Tibial nerve (tissue), 4 donors: ENCODE measurements at regions not wholly inside any gene's neighbourhood (a gene's known extent, or its start where the extent isn't known, plus 50 kb on each side); places are given as distances from the start of the nearest gene placed in this dataset.

Experiments
- EP300 ChIP-seq, 2 donors: sonication (generic); formaldehyde crosslinking; IDR thresholded peaks; one replicate each; pipeline ENCODE4 v1.6.1; 2017; ENCODE audit warnings: antibody characterized with exemption in 2 of 2, mild to moderate bottlenecking in 1 of 2
- POLR2A ChIP-seq, 2 donors: fragments of 450-650 bp; IDR thresholded peaks; one replicate each; pipeline ENCODE4 v1.6.1; 2017; ENCODE audit warnings: antibody characterized with exemption in 2 of 2, mild to moderate bottlenecking in 2 of 2, moderate library complexity in 2 of 2
- TF ChIP-seq, protein P1 (sequence below), 5 experiments: fragments of 200-600 bp in 3 of 5; fragments of 450-650 bp in 2 of 5; sonication (generic) in 3 of 5; IDR thresholded peaks; one replicate each; pipeline ENCODE4 v1.5.1; 2016 to 2019; ENCODE audit warnings: antibody characterized with exemption in 5 of 5, mild to moderate bottlenecking in 3 of 5, moderate library complexity in 2 of 5

GRCh38 chr2:156136566-156136965 lies 196.0 kb downstream of the NR4A2 start:
- TF ChIP-seq, protein P1, sequence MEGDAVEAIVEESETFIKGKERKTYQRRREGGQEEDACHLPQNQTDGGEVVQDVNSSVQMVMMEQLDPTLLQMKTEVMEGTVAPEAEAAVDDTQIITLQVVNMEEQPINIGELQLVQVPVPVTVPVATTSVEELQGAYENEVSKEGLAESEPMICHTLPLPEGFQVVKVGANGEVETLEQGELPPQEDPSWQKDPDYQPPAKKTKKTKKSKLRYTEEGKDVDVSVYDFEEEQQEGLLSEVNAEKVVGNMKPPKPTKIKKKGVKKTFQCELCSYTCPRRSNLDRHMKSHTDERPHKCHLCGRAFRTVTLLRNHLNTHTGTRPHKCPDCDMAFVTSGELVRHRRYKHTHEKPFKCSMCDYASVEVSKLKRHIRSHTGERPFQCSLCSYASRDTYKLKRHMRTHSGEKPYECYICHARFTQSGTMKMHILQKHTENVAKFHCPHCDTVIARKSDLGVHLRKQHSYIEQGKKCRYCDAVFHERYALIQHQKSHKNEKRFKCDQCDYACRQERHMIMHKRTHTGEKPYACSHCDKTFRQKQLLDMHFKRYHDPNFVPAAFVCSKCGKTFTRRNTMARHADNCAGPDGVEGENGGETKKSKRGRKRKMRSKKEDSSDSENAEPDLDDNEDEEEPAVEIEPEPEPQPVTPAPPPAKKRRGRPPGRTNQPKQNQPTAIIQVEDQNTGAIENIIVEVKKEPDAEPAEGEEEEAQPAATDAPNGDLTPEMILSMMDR (IDR thresholded peaks at IDR 0.05) = no peak
- TF ChIP-seq POLR2A (IDR thresholded peaks at IDR 0.05) (no peak), EP300 (IDR thresholded peaks at IDR 0.05) (no peak)
